ENCODE measurements at regions not wholly inside any gene's neighbourhood (a gene's known extent, or its start where the extent isn't known, plus 50 kb on each side); places are given as distances from the start of the nearest gene placed in this dataset.

DNA sequence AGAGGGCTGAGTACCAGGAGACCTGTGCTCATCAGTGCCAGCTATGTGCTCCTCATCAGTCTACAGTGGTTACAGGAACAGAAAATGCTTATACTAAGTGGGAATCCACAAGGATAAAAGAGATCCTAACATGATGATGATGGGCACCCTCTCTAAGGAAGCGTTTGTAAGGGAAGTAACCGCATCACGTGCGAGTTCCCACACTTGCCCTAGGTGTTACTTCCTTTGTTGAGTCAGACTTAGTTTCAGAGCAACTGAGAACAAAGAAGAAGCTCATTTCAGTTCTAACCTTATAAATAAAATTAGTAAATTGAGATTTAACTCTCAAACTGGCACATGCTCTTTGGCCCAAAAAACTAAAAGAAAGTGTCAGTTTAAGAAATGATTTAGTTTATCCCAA, 956.4 kb upstream of the TMEM132C start:
- Histone ChIP-seq H2BK120ac (ENCODE audit: low read depth, low read length, poor library complexity, severe bottlenecking) (no peak overlapping the region), H2AK5ac (ENCODE audit: insufficient read length, low read length) (no peak overlapping the region), H3K9me3 (ENCODE audit: control insufficient read depth, low read depth, low read length) (no peaks in the 10 kb centered on the region), H2BK5ac (ENCODE audit: insufficient read length, low read length) (no peak overlapping the region), H3K4me1 (ENCODE audit: insufficient read depth, low read length) (no peaks in the 10 kb centered on the region), H4K91ac (ENCODE audit: insufficient read length, low read depth, low read length) (no peak overlapping the region), H3K14ac (ENCODE audit: insufficient read depth, low read length) (no peak overlapping the region), H3K9ac (ENCODE audit: extremely low read depth, insufficient read length, low read length) (no peak overlapping the region), H2BK20ac (ENCODE audit: low read depth, low read length, poor library complexity, severe bottlenecking) (no peak overlapping the region), H3K4ac (ENCODE audit: low read depth, low read length) (no peak overlapping the region), H3K79me2 (ENCODE audit: insufficient read depth, low read length) (no peaks in the 10 kb centered on the region), H3K4me2 (ENCODE audit: insufficient read depth, insufficient read length, low read length) (no peak overlapping the region), H3T11ph (ENCODE audit: low read length) (no peak overlapping the region), H3K79me1 (ENCODE audit: insufficient read depth, low read depth, low read length, poor library complexity, severe bottlenecking) (no peaks in the 10 kb centered on the region), H4K5ac (ENCODE audit: insufficient read length, low read depth, low read length) (no peak overlapping the region), H3K23me2 (ENCODE audit: insufficient read length, low read depth, low read length, poor library complexity, severe bottlenecking) (no peaks in the 10 kb centered on the region), H2BK12ac (ENCODE audit: insufficient read length, low read depth, low read length) (no peak overlapping the region), H3K23ac (ENCODE audit: insufficient read length, low read depth, low read length) (no peak overlapping the region), H3K27ac (ENCODE audit: insufficient read length, low read depth, low read length) (no peak overlapping the region), H4K20me1 (ENCODE audit: control insufficient read depth, insufficient read depth, insufficient read length) (no peaks in the 10 kb centered on the region), H4K8ac (replicated peaks; ENCODE audit: insufficient read length, low read depth, low read length) (no peak overlapping the region), H3K27me3 (ENCODE audit: insufficient read depth, low read length) (no peaks in the 10 kb centered on the region), H2AFZ (ENCODE audit: low read length) (no peak overlapping the region), H3K56ac (ENCODE audit: insufficient read length, low read depth, low read length) (no peak overlapping the region), H2BK15ac (ENCODE audit: low read depth, low read length) (no peak overlapping the region), H3K18ac (ENCODE audit: insufficient read length, low read depth, low read length) (no peak overlapping the region)
- Mint-ChIP-seq H3K27me3 (ENCODE audit: low read depth) (peaks cover 17% of the 10 kb centered on the region), H3K27ac (no peak overlapping the region), H3K4me1 (no peaks in the 10 kb centered on the region), H3K36me3 (ENCODE audit: insufficient read depth in 1 of 3, low read depth in 3 of 3) (peaks cover 0 to 7% (median 0%) of the 10 kb centered on the region in 3 experiments; a peak in 3 of 7 replicates), H3K4me3 (no peak overlapping the region), H3K9me3 (peaks cover 8 to 10% of the 10 kb centered on the region in 2 experiments)
- no peak for DNase-seq
- TF ChIP-seq, protein P1, sequence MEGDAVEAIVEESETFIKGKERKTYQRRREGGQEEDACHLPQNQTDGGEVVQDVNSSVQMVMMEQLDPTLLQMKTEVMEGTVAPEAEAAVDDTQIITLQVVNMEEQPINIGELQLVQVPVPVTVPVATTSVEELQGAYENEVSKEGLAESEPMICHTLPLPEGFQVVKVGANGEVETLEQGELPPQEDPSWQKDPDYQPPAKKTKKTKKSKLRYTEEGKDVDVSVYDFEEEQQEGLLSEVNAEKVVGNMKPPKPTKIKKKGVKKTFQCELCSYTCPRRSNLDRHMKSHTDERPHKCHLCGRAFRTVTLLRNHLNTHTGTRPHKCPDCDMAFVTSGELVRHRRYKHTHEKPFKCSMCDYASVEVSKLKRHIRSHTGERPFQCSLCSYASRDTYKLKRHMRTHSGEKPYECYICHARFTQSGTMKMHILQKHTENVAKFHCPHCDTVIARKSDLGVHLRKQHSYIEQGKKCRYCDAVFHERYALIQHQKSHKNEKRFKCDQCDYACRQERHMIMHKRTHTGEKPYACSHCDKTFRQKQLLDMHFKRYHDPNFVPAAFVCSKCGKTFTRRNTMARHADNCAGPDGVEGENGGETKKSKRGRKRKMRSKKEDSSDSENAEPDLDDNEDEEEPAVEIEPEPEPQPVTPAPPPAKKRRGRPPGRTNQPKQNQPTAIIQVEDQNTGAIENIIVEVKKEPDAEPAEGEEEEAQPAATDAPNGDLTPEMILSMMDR (conservative IDR thresholded peaks at IDR 0.05): no peak
- no CpG with 5 or more reads among the region's 4 CpGs for WGBS (ENCODE audit: extremely low coverage, insufficient read length, low lambda C conversion rate)

Data from H9 (cell line).